ES-I3 (cell line): ENCODE measurements at regions not wholly inside any gene's neighbourhood (a gene's known extent, or its start where the extent isn't known, plus 50 kb on each side); places are given as distances from the start of the nearest gene placed in this dataset.
"Not testable (repeated sequence)": the region's sequence is repeated elsewhere in the genome, so short reads cannot be mapped to it uniquely, and the experiment has no call there.

ENCODE experiments used
- H3K36me3 ChIP-seq: 2 replicates; pipeline ENCODE4 v1.6.1; 2013; ENCODE audit warnings: mild to moderate bottlenecking, low read length, control low read depth, moderate library complexity; ENCODE audit not compliant: insufficient read depth
- H3K4me1 ChIP-seq: 2 replicates; pipeline ENCODE4 v1.6.1; 2013; ENCODE audit warnings: mild to moderate bottlenecking, control low read depth, low read length; ENCODE audit not compliant: insufficient read depth
- H3K9ac ChIP-seq: 2 replicates; pipeline ENCODE4 v1.6.1; 2013; ENCODE audit warnings: low read depth, mild to moderate bottlenecking, low read length, moderate library complexity
- H3K9me3 ChIP-seq: 2 replicates; pipeline ENCODE4 v1.6.1; 2013; ENCODE audit warnings: mild to moderate bottlenecking, low read length, moderate library complexity; ENCODE audit not compliant: control insufficient read depth, insufficient read depth

DNA sequence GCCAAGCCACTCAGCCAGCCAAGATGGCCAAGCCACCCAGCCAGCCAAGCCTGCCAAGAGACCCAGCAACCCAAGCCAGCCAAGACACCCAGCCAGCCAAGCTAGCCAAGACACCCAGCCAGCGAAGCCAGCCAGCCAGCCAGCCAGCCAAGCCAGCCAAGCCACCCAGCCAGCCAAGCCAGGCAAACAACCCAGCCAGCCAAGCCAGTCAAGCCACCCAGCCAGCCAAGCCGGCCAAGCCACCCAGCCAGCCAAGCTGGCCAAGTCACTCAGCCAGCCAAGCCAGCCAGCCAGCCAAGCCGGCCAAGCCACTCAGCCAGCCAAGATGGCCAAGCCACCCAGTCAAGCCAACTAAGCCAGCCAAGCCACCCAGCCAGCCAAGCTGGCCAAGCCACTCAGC lies 337.5 kb upstream of the PLGLB2 start:
- H3K9me3 ChIP-seq, H3K4me1 ChIP-seq, H3K9ac ChIP-seq, H3K36me3 ChIP-seq: not testable (repeated sequence)

DNA sequence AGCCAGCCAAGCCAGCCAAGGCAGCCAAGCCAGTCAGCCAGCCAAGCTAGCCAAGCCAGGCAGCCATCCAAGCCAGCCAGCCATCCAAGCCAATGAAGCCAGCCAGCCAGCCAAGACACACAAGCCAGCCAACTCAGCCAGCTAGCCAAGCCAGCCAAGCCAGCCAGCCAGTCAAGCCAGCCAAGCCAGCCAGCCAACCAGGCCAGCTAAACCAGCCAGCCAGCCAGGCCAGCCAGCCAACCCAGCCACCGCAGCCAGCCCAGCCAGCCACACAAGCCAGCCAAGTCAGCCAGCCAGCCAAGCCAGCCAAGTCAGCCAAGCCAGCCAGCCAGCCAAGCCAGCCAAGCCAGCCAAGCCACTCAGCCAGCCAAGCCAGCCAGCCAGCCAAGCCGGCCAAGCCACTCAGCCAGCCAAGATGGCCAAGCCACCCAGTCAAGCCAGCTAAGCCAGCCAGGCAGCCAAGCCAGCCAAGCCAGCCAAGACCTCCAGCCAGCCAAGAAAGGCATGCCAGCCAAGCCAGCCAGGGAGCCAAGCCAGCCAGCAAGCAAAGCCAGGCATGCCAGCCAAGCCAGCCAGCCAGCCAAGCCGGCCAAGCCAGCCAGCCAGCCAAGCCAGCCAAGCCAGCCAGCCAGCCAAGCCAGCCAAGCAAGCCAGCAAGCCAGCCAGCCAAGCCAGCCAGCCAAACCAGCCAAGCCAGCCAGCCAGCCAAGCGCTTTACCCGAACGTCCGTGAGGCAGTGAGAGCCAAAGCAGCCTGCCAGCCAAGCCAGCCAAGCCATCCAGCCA lies 335.7 kb upstream of the PLGLB2 start:
- not testable (repeated sequence) for H3K4me1 ChIP-seq, H3K36me3 ChIP-seq, H3K9me3 ChIP-seq, H3K9ac ChIP-seq

DNA sequence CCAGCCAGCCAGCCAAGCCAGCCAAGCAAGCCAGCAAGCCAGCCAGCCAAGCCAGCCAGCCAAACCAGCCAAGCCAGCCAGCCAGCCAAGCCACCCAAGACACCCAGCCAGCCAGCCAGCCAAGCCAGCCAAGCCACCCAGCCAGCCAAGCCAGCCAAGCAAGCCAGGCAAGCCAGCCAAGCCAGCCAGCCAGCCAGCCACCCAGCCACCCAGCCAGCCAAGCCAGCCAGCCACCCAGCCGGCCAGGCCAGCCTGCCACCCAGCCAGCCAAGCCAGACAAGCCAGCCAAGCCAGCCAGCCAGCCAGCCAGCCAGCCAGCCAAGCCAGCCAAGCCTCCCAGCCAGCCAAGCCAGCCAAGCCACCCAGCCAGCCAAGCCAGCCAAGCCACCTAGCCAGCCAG lies 333.6 kb upstream of the PLGLB2 start:
- H3K9me3 ChIP-seq, H3K36me3 ChIP-seq, H3K9ac ChIP-seq, H3K4me1 ChIP-seq: not testable (repeated sequence)

DNA sequence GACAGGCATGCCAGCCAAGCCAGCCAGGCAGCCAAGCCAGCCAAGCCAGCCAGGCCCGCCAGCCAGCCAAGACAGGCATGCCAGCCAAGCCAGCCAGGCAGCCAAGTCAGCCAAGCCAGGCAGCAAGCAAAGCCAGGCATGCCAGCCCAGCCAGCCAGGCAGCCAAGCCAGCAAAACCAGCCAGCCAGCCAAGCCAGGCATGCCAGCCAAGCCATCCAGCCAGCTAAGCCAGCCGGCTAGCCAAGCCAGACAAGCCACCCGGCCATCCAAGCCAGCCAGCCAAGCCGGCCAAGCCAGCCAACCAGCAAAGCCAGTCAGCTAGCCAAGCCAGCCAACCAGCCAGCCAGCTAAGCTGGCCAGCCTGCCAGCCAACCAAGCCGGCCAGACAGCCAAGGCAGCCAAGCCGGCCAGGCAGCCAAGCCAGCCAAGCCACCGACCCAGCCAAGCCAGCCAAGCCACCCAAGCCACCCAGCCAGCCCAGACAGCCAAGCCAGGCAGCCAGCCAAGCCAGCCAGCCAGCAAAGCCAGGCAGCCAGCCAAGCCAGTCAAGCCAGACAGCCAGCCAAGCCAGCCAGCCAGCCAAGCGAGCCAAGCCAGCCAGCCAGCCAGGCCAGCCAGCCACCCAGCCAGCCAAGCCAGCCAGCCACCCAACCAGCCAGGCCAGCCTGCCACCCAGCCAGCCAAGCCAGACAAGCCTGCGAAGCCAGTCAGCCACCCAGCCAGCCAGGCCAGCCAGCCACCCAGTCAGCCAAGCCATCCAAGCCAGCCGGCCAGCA lies 332.9 kb upstream of the PLGLB2 start:
- H3K36me3 ChIP-seq, H3K9me3 ChIP-seq, H3K9ac ChIP-seq, H3K4me1 ChIP-seq: not testable (repeated sequence)

DNA sequence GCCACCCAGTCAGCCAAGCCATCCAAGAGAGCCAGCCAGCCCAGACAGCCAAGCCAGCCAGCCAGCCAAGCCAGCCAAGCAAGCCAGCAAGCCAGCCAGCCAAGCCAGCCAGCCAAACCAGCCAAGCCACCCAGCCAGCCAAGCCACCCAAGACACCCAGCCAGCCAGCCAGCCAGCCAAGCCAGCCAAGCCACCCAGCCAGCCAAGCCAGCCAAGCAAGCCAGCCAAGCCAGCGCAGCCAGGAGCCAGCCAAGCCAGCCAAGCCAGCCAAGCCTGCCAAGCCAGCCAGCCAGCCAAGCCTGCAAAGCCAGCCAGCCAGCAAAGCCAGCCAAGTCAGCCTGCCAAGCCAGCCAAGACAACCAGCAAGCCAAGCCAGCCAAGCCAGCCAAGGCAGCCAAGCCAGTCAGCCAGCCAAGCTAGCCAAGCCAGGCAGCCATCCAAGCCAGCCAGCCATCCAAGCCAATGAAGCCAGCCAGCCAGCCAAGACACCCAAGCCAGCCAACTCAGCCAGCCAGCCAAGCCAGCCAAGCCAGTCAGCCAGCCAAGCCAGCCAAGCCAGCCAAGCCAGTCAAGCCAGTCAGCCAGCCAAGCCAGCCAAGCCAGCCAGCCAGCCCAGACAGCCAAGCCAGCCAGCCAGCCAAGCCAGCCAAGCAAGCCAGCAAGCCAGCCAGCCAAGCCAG lies 332.2 kb upstream of the PLGLB2 start:
- H3K9me3 ChIP-seq, H3K4me1 ChIP-seq, H3K9ac ChIP-seq, H3K36me3 ChIP-seq: not testable (repeated sequence)

DNA sequence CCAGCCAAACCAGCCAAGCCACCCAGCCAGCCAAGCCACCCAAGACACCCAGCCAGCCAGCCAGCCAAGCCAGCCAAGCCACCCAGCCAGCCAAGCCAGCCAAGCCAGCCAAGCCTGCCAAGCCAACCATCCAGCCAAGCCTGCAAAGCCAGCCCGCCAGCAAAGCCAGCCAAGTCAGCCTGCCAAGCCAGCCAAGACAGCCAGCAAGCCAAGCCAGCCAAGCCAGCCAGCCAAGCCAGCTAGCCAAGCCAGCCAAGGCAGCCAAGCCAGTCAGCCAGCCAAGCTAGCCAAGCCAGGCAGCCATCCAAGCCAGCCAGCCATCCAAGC lies 331.7 kb upstream of the PLGLB2 start:
- not testable (repeated sequence) for H3K36me3 ChIP-seq, H3K9me3 ChIP-seq, H3K9ac ChIP-seq, H3K4me1 ChIP-seq

DNA sequence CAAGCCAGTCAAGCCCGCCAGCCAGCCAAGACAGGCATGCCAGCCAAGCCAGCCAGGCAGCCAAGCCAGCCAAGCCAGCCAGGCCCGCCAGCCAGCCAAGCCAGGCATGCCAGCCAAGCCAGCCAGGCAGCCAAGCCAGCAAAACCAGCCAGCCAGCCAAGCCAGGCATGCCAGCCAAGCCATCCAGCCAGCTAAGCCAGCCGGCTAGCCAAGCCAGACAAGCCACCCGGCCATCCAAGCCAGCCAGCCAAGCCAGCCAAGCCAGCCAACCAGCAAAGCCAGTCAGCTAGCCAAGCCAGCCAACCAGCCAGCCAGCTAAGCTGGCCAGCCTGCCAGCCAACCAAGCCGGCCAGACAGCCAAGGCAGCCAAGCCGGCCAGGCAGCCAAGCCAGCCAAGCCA lies 330.7 kb upstream of the PLGLB2 start:
- not testable (repeated sequence) for H3K9ac ChIP-seq, H3K4me1 ChIP-seq, H3K9me3 ChIP-seq, H3K36me3 ChIP-seq

DNA sequence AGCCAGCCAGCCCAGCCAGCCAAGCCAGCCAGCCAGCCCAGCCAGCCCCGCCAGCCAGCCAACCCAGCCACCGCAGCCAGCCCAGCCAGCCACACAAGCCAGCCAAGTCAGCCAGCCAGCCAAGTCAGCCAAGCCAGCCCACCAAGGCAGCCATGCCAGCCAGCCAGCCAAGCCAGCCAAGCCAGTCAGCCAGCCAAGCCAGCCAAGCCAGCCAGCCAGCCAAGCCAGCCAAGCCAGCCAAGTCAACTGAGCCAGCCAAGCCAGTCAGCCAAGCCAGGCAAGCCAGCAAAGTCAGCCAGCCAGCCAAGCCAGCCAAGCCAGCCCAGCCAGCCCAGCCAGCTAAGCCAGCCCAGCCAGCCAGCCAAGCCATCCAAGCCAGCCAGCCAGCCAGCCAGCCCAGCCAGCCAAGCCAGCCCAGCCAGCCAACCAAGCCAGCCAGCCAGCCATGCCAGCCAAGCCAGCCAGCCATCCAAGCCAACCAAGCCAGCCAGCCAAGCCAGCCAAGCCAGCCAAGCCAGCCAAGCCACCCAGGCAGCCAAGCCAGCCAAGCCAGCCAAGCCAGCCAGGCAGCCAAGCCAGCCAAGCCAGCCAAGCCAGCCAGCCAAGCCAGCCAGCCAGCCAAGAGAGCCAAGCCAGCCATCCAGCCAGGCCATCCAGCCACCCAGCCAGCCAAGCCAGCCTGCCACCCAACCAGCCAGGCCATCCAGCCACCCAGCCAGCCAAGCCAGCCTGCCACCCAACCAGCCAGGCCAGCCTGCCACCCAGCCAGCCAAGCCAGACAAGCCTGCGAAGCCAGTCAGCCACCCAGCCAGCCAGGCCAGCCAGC lies 329.9 kb upstream of the PLGLB2 start:
- not testable (repeated sequence) for H3K9me3 ChIP-seq

DNA sequence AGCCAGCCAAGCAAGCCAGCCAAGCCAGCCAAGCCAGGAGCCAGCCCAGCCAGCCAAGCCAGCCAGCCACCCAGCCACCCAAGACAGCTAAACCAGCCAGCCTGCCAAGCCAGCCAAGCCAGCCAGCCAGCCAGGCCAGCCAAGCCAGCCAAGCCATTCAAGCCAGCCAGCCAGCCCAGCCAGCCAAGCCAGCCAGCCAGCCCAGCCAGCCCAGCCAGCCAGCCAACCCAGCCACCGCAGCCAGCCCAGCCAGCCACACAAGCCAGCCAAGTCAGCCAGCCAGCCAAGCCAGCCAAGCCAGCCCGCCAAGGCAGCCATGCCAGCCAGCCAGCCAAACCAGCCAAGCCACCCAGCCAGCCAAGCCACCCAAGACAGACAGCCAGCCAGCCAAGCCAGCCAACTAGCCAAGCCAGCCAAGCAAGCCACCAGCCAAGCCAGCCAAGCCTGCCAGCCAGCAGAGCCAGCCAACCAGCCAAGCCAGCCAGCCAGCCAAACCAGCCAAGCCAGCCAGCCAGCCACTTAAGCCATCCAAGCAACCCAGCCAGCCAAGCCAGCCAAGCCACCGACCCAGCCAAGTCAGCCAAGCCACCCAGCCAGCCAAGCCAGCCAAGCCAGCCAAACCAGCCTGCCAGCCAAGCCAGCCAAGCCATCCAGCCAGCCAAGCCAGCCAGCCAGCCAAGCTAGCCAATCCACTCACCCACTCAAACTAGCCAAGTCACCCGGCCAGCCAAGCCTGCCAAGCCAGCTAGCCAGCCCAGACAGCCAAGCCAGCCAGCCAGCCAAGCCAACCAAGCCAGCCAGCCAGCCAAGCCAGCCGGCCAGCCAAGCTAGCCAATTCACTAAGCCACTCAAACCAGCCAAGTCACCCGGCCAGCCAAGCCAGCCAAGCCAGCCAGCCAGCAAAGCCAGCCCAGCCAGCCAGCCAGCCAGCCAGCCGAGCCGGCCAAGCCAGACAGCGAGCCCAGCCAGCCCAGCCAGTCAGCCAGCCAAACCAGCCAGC lies 328.8 kb upstream of the PLGLB2 start:
- H3K9ac ChIP-seq, H3K4me1 ChIP-seq, H3K9me3 ChIP-seq, H3K36me3 ChIP-seq: not testable (repeated sequence)

More for the DNA sequence above, 329.9 kb upstream of the PLGLB2 start:
- not testable (repeated sequence) for H3K9ac ChIP-seq, H3K4me1 ChIP-seq, H3K36me3 ChIP-seq

DNA sequence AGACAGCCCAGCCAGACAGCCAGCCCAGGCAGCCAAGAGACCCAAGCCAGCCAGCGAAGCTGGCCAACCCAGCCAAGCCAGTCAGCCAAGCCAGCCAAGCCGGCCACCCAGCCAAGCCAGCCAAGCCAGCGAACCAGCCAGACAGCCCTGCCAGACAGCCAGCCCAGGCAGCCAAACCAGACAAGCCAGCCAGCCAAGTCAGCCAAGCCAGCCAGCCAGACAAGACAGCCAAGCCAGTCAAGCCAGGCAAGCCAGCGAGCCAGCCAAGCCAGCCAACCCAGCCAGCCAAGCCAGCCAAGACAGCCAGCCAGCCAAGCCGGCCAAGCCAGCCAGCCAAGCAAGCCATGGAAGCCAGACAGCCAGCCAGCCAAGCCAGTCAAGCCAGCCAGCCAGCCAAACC lies 327.9 kb upstream of the PLGLB2 start:
- H3K9me3 ChIP-seq, H3K9ac ChIP-seq, H3K36me3 ChIP-seq, H3K4me1 ChIP-seq: not testable (repeated sequence)

DNA sequence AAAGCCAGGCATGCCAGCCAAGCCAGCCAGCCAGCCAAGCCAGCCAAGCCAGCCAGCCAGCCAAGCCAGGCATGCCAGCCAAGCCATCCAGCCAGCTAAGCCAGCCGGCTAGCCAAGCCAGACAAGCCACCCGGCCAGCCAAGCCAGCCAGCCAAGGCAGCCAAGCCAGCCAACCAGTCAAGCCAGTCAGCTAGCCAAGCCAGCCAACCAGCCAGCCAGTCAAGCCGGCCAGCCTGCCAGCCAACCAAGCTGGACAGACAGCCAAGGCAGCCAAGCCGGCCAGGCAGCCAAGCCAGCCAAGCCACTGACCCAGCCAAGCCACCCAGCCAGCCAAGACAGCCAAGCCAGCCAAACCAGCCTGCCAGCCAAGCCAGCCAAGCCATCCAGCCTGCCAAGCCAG lies 326.9 kb upstream of the PLGLB2 start:
- not testable (repeated sequence) for H3K36me3 ChIP-seq, H3K9me3 ChIP-seq, H3K9ac ChIP-seq, H3K4me1 ChIP-seq

DNA sequence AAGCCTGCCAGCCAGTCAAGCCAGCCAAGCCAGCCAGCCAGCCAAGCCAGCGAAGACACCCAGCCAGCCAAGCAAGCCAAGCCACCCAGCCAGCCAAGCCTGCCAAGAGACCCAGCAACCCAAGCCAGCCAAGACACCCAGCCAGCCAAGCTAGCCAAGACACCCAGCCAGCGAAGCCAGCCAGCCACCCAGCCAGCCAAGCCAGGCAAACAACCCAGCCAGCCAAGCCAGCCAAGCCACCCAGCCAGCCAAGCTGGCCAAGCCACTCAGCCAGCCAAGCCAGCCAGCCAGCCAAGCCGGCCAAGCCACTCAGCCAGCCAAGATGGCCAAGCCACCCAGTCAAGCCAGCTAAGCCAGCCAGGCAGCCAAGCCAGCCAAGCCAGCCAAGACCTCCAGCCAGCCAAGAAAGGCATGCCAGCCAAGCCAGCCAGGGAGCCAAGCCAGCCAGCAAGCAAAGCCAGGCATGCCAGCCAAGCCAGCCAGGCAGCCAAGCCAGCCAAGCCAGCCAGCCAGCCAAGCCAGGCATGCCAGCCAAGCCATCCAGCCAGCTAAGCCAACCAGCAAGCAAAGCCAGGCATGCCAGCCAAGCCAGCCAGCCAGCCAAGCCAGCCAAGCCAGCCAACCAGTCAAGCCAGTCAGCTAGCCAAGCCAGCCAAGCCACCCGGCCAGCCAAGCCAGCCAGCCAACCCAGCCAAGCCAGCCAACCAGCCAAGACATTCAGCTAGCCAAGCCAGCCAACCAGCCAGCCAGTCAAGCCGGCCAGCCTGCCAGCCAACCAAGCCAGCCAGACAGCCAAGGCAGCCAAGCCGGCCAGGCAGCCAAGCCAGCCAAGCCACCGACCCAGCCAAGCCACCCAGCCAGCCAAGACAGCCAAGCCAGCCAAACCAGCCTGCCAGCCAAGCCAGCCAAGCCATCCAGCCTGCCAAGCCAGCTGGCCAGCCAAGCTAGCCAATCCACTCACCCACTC lies 323.8 kb upstream of the PLGLB2 start:
- not testable (repeated sequence) for H3K36me3 ChIP-seq, H3K9ac ChIP-seq, H3K9me3 ChIP-seq, H3K4me1 ChIP-seq

DNA sequence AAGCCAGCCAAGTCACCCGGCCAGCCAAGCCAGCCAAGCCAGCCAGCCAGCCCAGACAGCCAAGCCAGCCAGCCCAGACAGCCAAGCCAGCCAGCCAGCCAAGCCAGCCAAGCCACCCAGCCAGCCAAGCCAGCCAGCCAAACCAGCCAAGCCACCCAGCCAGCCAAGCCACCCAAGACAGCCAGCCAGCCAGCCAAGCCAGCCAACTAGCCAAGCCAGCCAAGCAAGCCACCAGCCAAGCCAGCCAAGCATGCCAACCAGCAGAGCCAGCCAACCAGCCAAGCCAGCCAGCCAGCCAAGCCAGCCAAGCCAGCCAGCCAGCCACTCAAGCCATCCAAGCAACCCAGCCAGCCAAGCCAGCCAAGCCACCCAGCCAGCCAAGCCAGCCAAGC lies 323.1 kb upstream of the PLGLB2 start:
- not testable (repeated sequence) for H3K9ac ChIP-seq, H3K4me1 ChIP-seq, H3K36me3 ChIP-seq, H3K9me3 ChIP-seq
